Ishikawa (cell line): ENCODE measurements at regions not wholly inside any gene's neighbourhood (a gene's known extent, or its start where the extent isn't known, plus 50 kb on each side); places are given as distances from the start of the nearest gene placed in this dataset.

Experiments
- EP300 ChIP-seq: IDR thresholded peaks from 2 replicates; pipeline ENCODE4 v1.6.1; 2012; ENCODE audit warnings: borderline replicate concordance
- FOXM1 ChIP-seq: IDR thresholded peaks from 2 replicates; pipeline ENCODE4 v1.6.1; 2012; ENCODE audit warnings: low read depth, borderline replicate concordance
- MAX ChIP-seq: IDR thresholded peaks from 2 replicates; pipeline ENCODE4 v1.6.1; 2012
- TCF12 ChIP-seq: IDR thresholded peaks from 2 replicates; pipeline ENCODE4 v1.6.1; 2012; ENCODE audit warnings: low read depth
- ZBTB7A ChIP-seq: IDR thresholded peaks from 2 replicates; pipeline ENCODE4 v1.6.1; 2012; ENCODE audit warnings: low read depth

GRCh38 chr12:108459149-108459548 is 55.9 kb upstream of the FICD start:
- TF ChIP-seq EP300 = no peak
- TF ChIP-seq FOXM1 = no peak
- TF ChIP-seq ZBTB7A = no peak
- no peak for TF ChIP-seq TCF12
- TF ChIP-seq MAX = no peak
